ENCODE measurements at regions not wholly inside any gene's neighbourhood (a gene's known extent, or its start where the extent isn't known, plus 50 kb on each side); places are given as distances from the start of the nearest gene placed in this dataset.

- no peaks in the 10 kb centered on the region for H4K20me1 ChIP-seq (ENCODE audit: insufficient read depth)
- H2AFZ ChIP-seq (ENCODE audit: low read depth, low read length, poor library complexity, severe bottlenecking), result no peak overlapping the region
- BruUV-seq (replicated peaks), result no TSS peak
- peaks cover 2 to 4% of the 10 kb centered on the region in 2 experiments; a peak in 3 of 4 replicates for H3K4me1 ChIP-seq (ENCODE audit: control insufficient read depth in 1 of 2, insufficient read depth in 2 of 2, low read length in 2 of 2)
- no peak overlapping the region for H3K4me2 ChIP-seq (ENCODE audit: low read length)
- H3K9me2 ChIP-seq (ENCODE audit: insufficient read depth), result no peaks in the 10 kb centered on the region
- no peaks in the 10 kb centered on the region; the same call in 1 of the 2 replicates for H3K27me3 ChIP-seq (ENCODE audit: insufficient read depth, low read length)
- H3K36me3 ChIP-seq (ENCODE audit: control insufficient read depth in 1 of 2, insufficient read depth in 2 of 2, low read length in 2 of 2), result no peaks in the 10 kb centered on the region
- no peaks in the 10 kb centered on the region for H3K9me3 ChIP-seq (ENCODE audit: control insufficient read depth in 1 of 2, insufficient read depth in 1 of 2, low read depth in 1 of 2, low read length in 2 of 2)
- ATAC-seq, result no peak
- H3K79me2 ChIP-seq (ENCODE audit: insufficient read depth, low read length), result no peaks in the 10 kb centered on the region
- ChIA-PET CTCF (no interaction called here), POLR2A (no interaction called here), RAD21 (ENCODE audit: low non-redundant PET in 1 of 2, low total read pairs in 2 of 2, uncharacterized antibody in 2 of 2, unreplicated experiment in 2 of 2) (no interaction called here)
- intact Hi-C loops (cut with micrococcal nuclease), result no loop called here
- no peak for TF ChIP-seq SP1 (IDR thresholded peaks at IDR 0.05; ENCODE audit: low read depth)
- no peak for TF ChIP-seq SRF (IDR thresholded peaks at IDR 0.05; ENCODE audit: low read depth)
- TF ChIP-seq CBX3 (IDR thresholded peaks at IDR 0.05; ENCODE audit: low read depth), result no peak
- TF ChIP-seq SIN3A (IDR thresholded peaks at IDR 0.05; ENCODE audit: low read depth), result no peak
- no peak for TF ChIP-seq ZFX (IDR thresholded peaks at IDR 0.05)
- no peak for TF ChIP-seq TCF7L2 (IDR thresholded peaks at IDR 0.05; ENCODE audit: borderline replicate concordance, extremely low read depth, insufficient read depth, insufficient read length)
- no peak overlapping the region for H3K27ac ChIP-seq (ENCODE audit: low read depth, low read length)
- H3K4me3 ChIP-seq (replicated peaks in 1 of 2; ENCODE audit: low read depth in 1 of 2, low read length in 2 of 2), result no peak overlapping the region
- no peak for DNase-seq (ENCODE audit: low read depth, low spot score)
- H3K9ac ChIP-seq (ENCODE audit: low read length), result no peak overlapping the region
Measured at GRCh38 chr2:2851806-2852777, 521.0 kb upstream of the MYT1L start.

GRCh38 chr2:2851316-2851715 lies 520.2 kb upstream of the MYT1L start:
- ChIA-PET CTCF (no interaction called here), POLR2A (no interaction called here), RAD21 (ENCODE audit: low non-redundant PET in 1 of 2, low total read pairs in 2 of 2, uncharacterized antibody in 2 of 2, unreplicated experiment in 2 of 2) (no interaction called here)

More at GRCh38 chr2:2851316-2851715, 520.2 kb upstream of the MYT1L start:
- Histone ChIP-seq H4K20me1 (ENCODE audit: insufficient read depth) (no peaks in the 10 kb centered on the region), H3K36me3 (ENCODE audit: control insufficient read depth in 1 of 2, insufficient read depth in 2 of 2, low read length in 2 of 2) (no peaks in the 10 kb centered on the region), H3K27ac (ENCODE audit: low read depth, low read length) (no peak overlapping the region), H2AFZ (ENCODE audit: low read depth, low read length, poor library complexity, severe bottlenecking) (no peak overlapping the region), H3K79me2 (ENCODE audit: insufficient read depth, low read length) (no peaks in the 10 kb centered on the region), H3K9me2 (ENCODE audit: insufficient read depth) (no peaks in the 10 kb centered on the region), H3K4me3 (replicated peaks in 1 of 2; ENCODE audit: low read depth in 1 of 2, low read length in 2 of 2) (no peak overlapping the region), H3K4me1 (ENCODE audit: control insufficient read depth in 1 of 2, insufficient read depth in 2 of 2, low read length in 2 of 2) (peaks cover 10% of the 10 kb centered on the region in 2 experiments; a peak in 3 of 4 replicates), H3K27me3 (ENCODE audit: insufficient read depth, low read length) (no peaks in the 10 kb centered on the region; the same call in 1 of the 2 replicates), H3K9ac (ENCODE audit: low read length) (no peak overlapping the region), H3K9me3 (ENCODE audit: control insufficient read depth in 1 of 2, insufficient read depth in 1 of 2, low read depth in 1 of 2, low read length in 2 of 2) (no peaks in the 10 kb centered on the region), H3K4me2 (ENCODE audit: low read length) (no peak overlapping the region)
- no TSS peak for BruUV-seq (replicated peaks)
- no peak for TF ChIP-seq SIN3A (IDR thresholded peaks at IDR 0.05; ENCODE audit: low read depth)
- no peak for TF ChIP-seq EZH2 (IDR thresholded peaks at IDR 0.05)
- TF ChIP-seq CEBPB (IDR thresholded peaks at IDR 0.05; ENCODE audit: low read depth), result no peak
- no peak for TF ChIP-seq MAX (IDR thresholded peaks at IDR 0.05)
- TF ChIP-seq ZBTB33 (IDR thresholded peaks at IDR 0.05; ENCODE audit: extremely low read depth, insufficient replicate concordance, low read length), result no peak
- no peak for TF ChIP-seq CBX3 (IDR thresholded peaks at IDR 0.05; ENCODE audit: low read depth)
- no peak for TF ChIP-seq EZH2phosphoT487 (IDR thresholded peaks at IDR 0.05; ENCODE audit: borderline replicate concordance)
- no peak for TF ChIP-seq FOSL1 (IDR thresholded peaks at IDR 0.05; ENCODE audit: low read depth)
- no peak for TF ChIP-seq CTCF (IDR thresholded peaks at IDR 0.05 in 2 of 3, conservative IDR thresholded peaks at IDR 0.05 in 1 of 3; ENCODE audit: borderline replicate concordance in 1 of 3, insufficient read depth in 1 of 3, low read depth in 2 of 3, low read length in 2 of 3)
- no peak for ATAC-seq
- intact Hi-C loops (cut with micrococcal nuclease), result no loop called here
- no peak for DNase-seq (ENCODE audit: low read depth, low spot score)

Measured in HCT116 (cell line).